Mesendoderm (in vitro differentiated cells): ENCODE measurements at regions not wholly inside any gene's neighbourhood (a gene's known extent, or its start where the extent isn't known, plus 50 kb on each side); places are given as distances from the start of the nearest gene placed in this dataset.
"Not testable (repeated sequence)": the region's sequence is repeated elsewhere in the genome, so short reads cannot be mapped to it uniquely, and the experiment has no call there.

Experiments
- DNase-seq: peaks from one replicate; pipeline ENCODE4 v3.0.0; 2013
- H2AK5ac ChIP-seq: 2 replicates; pipeline ENCODE4 v1.6.1; 2013; ENCODE audit warnings: low read length, inconsistent platforms
- H2BK120ac ChIP-seq: 2 replicates; pipeline ENCODE4 v1.6.1; 2013; ENCODE audit warnings: low read depth, mild to moderate bottlenecking, low read length, moderate library complexity, mixed read lengths
- H2BK15ac ChIP-seq: replicated peaks from 2 replicates; pipeline ENCODE4 v1.6.1; 2013; ENCODE audit warnings: low read depth, mild to moderate bottlenecking, moderate library complexity
- H2BK5ac ChIP-seq: 2 replicates; pipeline ENCODE4 v1.6.1; 2013; ENCODE audit warnings: low read length, inconsistent platforms
- H3K18ac ChIP-seq: 2 replicates; pipeline ENCODE4 v1.6.1; 2013; ENCODE audit warnings: mild to moderate bottlenecking, low read length, mixed read lengths
- H3K23ac ChIP-seq: one replicate; pipeline ENCODE4 v1.6.1; 2013; ENCODE audit warnings: low read length
- H3K27ac ChIP-seq: 2 replicates; pipeline ENCODE4 v1.5.1; 2013; ENCODE audit warnings: low read depth, mild to moderate bottlenecking, inconsistent platforms, low read length, moderate library complexity
- H3K27me3 ChIP-seq: 2 replicates; pipeline ENCODE4 v1.6.1; 2013; ENCODE audit warnings: low read length, control low read depth, mild to moderate bottlenecking, inconsistent platforms; ENCODE audit not compliant: insufficient read depth, poor library complexity
- H3K36me3 ChIP-seq: 2 replicates; pipeline ENCODE4 v1.6.1; 2013; ENCODE audit warnings: low read length, inconsistent platforms; ENCODE audit not compliant: control insufficient read depth, insufficient read depth
- H3K4ac ChIP-seq: one replicate; pipeline ENCODE4 v1.6.1; 2013; ENCODE audit warnings: low read depth, mild to moderate bottlenecking, low read length, moderate library complexity
- H3K4me1 ChIP-seq: 2 replicates; pipeline ENCODE4 v1.6.1; 2013; ENCODE audit warnings: low read depth, low read length, inconsistent platforms; ENCODE audit not compliant: control insufficient read depth
- H3K4me2 ChIP-seq: 2 replicates; pipeline ENCODE4 v1.6.1; 2013; ENCODE audit warnings: low read length
- H3K4me3 ChIP-seq: 2 replicates; pipeline ENCODE4 v1.5.1; 2013; ENCODE audit warnings: mild to moderate bottlenecking, low read length
- H3K56ac ChIP-seq: one replicate; pipeline ENCODE4 v1.6.1; 2013; ENCODE audit warnings: low read length
- H3K79me1 ChIP-seq: 2 replicates; pipeline ENCODE4 v1.6.1; 2013; ENCODE audit warnings: low read length, inconsistent platforms
- H3K79me2 ChIP-seq: 2 replicates; pipeline ENCODE4 v1.6.1; 2013; ENCODE audit warnings: mild to moderate bottlenecking, low read length; ENCODE audit not compliant: control insufficient read depth, insufficient read depth
- H3K9ac ChIP-seq: 2 replicates; pipeline ENCODE4 v1.6.1; 2013; ENCODE audit warnings: low read length, inconsistent platforms
- H4K5ac ChIP-seq: one replicate; pipeline ENCODE4 v1.6.1; 2013; ENCODE audit warnings: low read length
- H4K8ac ChIP-seq: one replicate; pipeline ENCODE4 v1.6.1; 2013; ENCODE audit warnings: low read depth, mild to moderate bottlenecking, control low read depth, low read length, moderate library complexity
- WGBS: extraction: QIAGEN DNeasy Blood & Tissue Kit; methylation state at CpG from one replicate; pipeline ENCODE4 v1.1.7; 2013; ENCODE audit warnings: low lambda C conversion rate, missing lambda C conversion rate; ENCODE audit not compliant: insufficient coverage; ENCODE audit errors: extremely low coverage; 5-methylcytosine and 5-hydroxymethylcytosine counted together

GRCh38 chr6:147651-148050 lies 144.6 kb upstream of the DUSP22 start:
- not testable (repeated sequence) for H3K56ac ChIP-seq, H3K4ac ChIP-seq
- WGBS = 100% methylated on average over 2 of the region's 5 CpGs

GRCh38 chr6:148051-148984 lies 144.0 kb upstream of the DUSP22 start:
- H2BK120ac ChIP-seq, H3K18ac ChIP-seq, H3K4ac ChIP-seq, H3K4me2 ChIP-seq, H3K27me3 ChIP-seq, H3K27ac ChIP-seq, H3K4me3 ChIP-seq, H4K8ac ChIP-seq, H4K5ac ChIP-seq, H3K36me3 ChIP-seq, H3K23ac ChIP-seq, H3K79me1 ChIP-seq, H2BK15ac ChIP-seq, H2BK5ac ChIP-seq, H3K4me1 ChIP-seq, H3K9ac ChIP-seq, H3K79me2 ChIP-seq, H3K56ac ChIP-seq, H2AK5ac ChIP-seq: not testable (repeated sequence)
- no CpG with 5 or more reads among the region's 61 CpGs for WGBS
- DNase-seq = peak; percentile 49

More at GRCh38 chr6:147651-148050, 144.6 kb upstream of the DUSP22 start:
- not testable (repeated sequence) for H3K36me3 ChIP-seq, H3K9ac ChIP-seq, H3K27me3 ChIP-seq, H4K8ac ChIP-seq, H2BK120ac ChIP-seq, H2BK15ac ChIP-seq, H2AK5ac ChIP-seq, H4K5ac ChIP-seq, DNase-seq, H2BK5ac ChIP-seq, H3K4me3 ChIP-seq, H3K27ac ChIP-seq, H3K23ac ChIP-seq, H3K4me1 ChIP-seq, H3K4me2 ChIP-seq, H3K18ac ChIP-seq, H3K79me1 ChIP-seq, H3K79me2 ChIP-seq

- not testable (repeated sequence) for H2BK120ac ChIP-seq, H3K79me1 ChIP-seq, H3K27me3 ChIP-seq, H3K4ac ChIP-seq, H4K5ac ChIP-seq, H3K79me2 ChIP-seq, H3K23ac ChIP-seq, H3K4me3 ChIP-seq, H3K4me1 ChIP-seq, H3K27ac ChIP-seq, H3K18ac ChIP-seq, H3K4me2 ChIP-seq, H3K36me3 ChIP-seq, H2BK15ac ChIP-seq, DNase-seq, H3K9ac ChIP-seq, H2AK5ac ChIP-seq, H4K8ac ChIP-seq, H3K56ac ChIP-seq, H2BK5ac ChIP-seq
- no CpG with 5 or more reads among the region's 1 CpG for WGBS
Measured at GRCh38 chr6:150147-150546, 142.1 kb upstream of the DUSP22 start.

GRCh38 chr6:152436-152835 lies 139.9 kb upstream of the DUSP22 start:
- H3K27ac ChIP-seq, H3K9ac ChIP-seq, H2BK120ac ChIP-seq, H3K56ac ChIP-seq, H2BK5ac ChIP-seq, H3K4me1 ChIP-seq, H3K4ac ChIP-seq, H2AK5ac ChIP-seq, H4K5ac ChIP-seq, H3K27me3 ChIP-seq, H3K4me3 ChIP-seq, H3K4me2 ChIP-seq, H2BK15ac ChIP-seq, H3K79me1 ChIP-seq, H4K8ac ChIP-seq, H3K23ac ChIP-seq, H3K18ac ChIP-seq, H3K79me2 ChIP-seq, H3K36me3 ChIP-seq: not testable (repeated sequence)
- peak; percentile 6 for DNase-seq
- no CpG with 5 or more reads among the region's 3 CpGs for WGBS

GRCh38 chr6:153026-153425 lies 139.3 kb upstream of the DUSP22 start:
- WGBS = no CpG with 5 or more reads among the region's 2 CpGs
- not testable (repeated sequence) for H2BK120ac ChIP-seq, H3K27me3 ChIP-seq, H3K4ac ChIP-seq, H3K23ac ChIP-seq, H3K56ac ChIP-seq, H2BK5ac ChIP-seq, H3K79me2 ChIP-seq, H3K79me1 ChIP-seq, H4K8ac ChIP-seq, H2BK15ac ChIP-seq, H3K4me2 ChIP-seq, H3K27ac ChIP-seq, H2AK5ac ChIP-seq, H4K5ac ChIP-seq, H3K36me3 ChIP-seq, H3K4me3 ChIP-seq, DNase-seq, H3K4me1 ChIP-seq, H3K9ac ChIP-seq, H3K18ac ChIP-seq

GRCh38 chr6:153867-154266 lies 138.4 kb upstream of the DUSP22 start:
- not testable (repeated sequence) for H3K27me3 ChIP-seq, H4K8ac ChIP-seq, H3K79me1 ChIP-seq, H3K18ac ChIP-seq, H3K9ac ChIP-seq, H3K4me2 ChIP-seq, H3K56ac ChIP-seq, H3K4ac ChIP-seq, H2BK15ac ChIP-seq, H2BK120ac ChIP-seq, H2BK5ac ChIP-seq, H3K27ac ChIP-seq, H3K23ac ChIP-seq, H2AK5ac ChIP-seq, H4K5ac ChIP-seq, H3K4me3 ChIP-seq, H3K4me1 ChIP-seq, H3K79me2 ChIP-seq, DNase-seq, H3K36me3 ChIP-seq
- no CpG with 5 or more reads among the region's 3 CpGs for WGBS
